Heart right ventricle (tissue), 16 donors: ENCODE measurements at regions not wholly inside any gene's neighbourhood (a gene's known extent, or its start where the extent isn't known, plus 50 kb on each side); places are given as distances from the start of the nearest gene placed in this dataset.

Source experiments
- ATAC-seq, 8 donors: fragments of 200-7000 bp; cut with Tn5 transposase; one replicate each; pipeline ENCODE4 v1.9.1; 2020; ENCODE audit warnings: mild to moderate bottlenecking in 8 of 8, moderate library complexity in 8 of 8, moderate number of reproducible peaks in 1 of 8
- DNase-seq, 2 donors: peaks; one replicate each; pipeline ENCODE4 v3.0.0-alpha.2; 2020
- H3K27ac ChIP-seq, 10 donors: fragments of 200-600 bp; sonication (generic) in 2 of 10; one replicate each; pipeline versions ENCODE4 v1.5.0 to v1.8.0; 2020 to 2022; ENCODE audit warnings: mild to moderate bottlenecking in 3 of 10
- H3K27me3 ChIP-seq, 7 donors: fragments of 200-600 bp; one replicate each; pipeline ENCODE4 v1.8.0; 2021 to 2022; ENCODE audit warnings: mild to moderate bottlenecking in 2 of 7
- H3K36me3 ChIP-seq, 9 donors: fragments of 200-600 bp; sonication (generic) in 1 of 9; one replicate each; pipeline versions ENCODE4 v1.5.0 to v1.8.0; 2020 to 2022; ENCODE audit warnings: mild to moderate bottlenecking in 2 of 9
- H3K4me1 ChIP-seq, 9 donors: fragments of 200-600 bp; sonication (generic) in 1 of 9; one replicate each; pipeline versions ENCODE4 v1.5.0 to v1.8.0; 2020 to 2022; ENCODE audit warnings: mild to moderate bottlenecking in 4 of 9
- H3K4me3 ChIP-seq, 10 donors: fragments of 200-600 bp; sonication (generic) in 2 of 10; one replicate each; pipeline versions ENCODE4 v1.5.0 to v1.8.0; 2020 to 2022; ENCODE audit warnings: mild to moderate bottlenecking in 7 of 10, moderate library complexity in 2 of 10
- H3K9me3 ChIP-seq, 11 donors: fragments of 200-600 bp in 10 of 11; sonication (generic) in 2 of 11; one replicate each; pipeline versions ENCODE4 v1.5.0 to v1.8.0; 2013 to 2022; ENCODE audit warnings: mild to moderate bottlenecking in 2 of 11, control low read depth in 1 of 11, moderate library complexity in 1 of 11
- WGBS, 2 donors: extraction: QIAGEN DNeasy Blood & Tissue Kit; methylation state at CpG; one replicate each; pipeline ENCODE4 v1.1.7; 2013; ENCODE audit warnings: inconsistent platforms in 1 of 2; 5-methylcytosine and 5-hydroxymethylcytosine counted together
- intact Hi-C, 10 donors: fragments of 100-400 bp; cut with DNase I; formaldehyde crosslinking; loops; one replicate each; pipeline versions ENCODE4 v1.11.1 to v1.14.2; 2022
- TF ChIP-seq, protein P1 (sequence below), 9 donors: fragments of 200-600 bp; sonication (generic) in 2 of 9; IDR thresholded peaks; one replicate each; pipeline versions ENCODE4 v1.5.0 to v1.8.0; 2021 to 2022; ENCODE audit warnings: antibody characterized with exemption in 9 of 9, mild to moderate bottlenecking in 5 of 9, moderate library complexity in 1 of 9
- donor health status: Arrhythmogenic right ventricular cardiomyopathy.
- donor health status: ischemic (EF 13 %, LVEDD 7.1; RV severe dilation, severe dysfunction).
- donor health status: healthy with polysubstance abuse.
- donor health status: DM: no; HTN: yes; CAD: no.
- donor health status: DM: no; HTN: no; CAD: no.
- donor health status: ischemic (EF 25% LVEDD 6.9; RV normal size, moderate dysfunction).
- donor health status: ischemic (EF 25% LVEDD 5.7; RV mildly dilated, moderate dysfunction).
- donor health status: healthy.
- donor health status: DM: yes; HTN: yes; CAD: no.
- donor health status: Ischemic cardiomyopathy.
- donor health status: ischemic (EF 35%, LVEDD 5.7; RV mildly dilated, moderate dysfunction).
- donor health status: nonischemic (EF 11% LVEDD 7.7; RV severe dilation, severe dysfunction).
- donor health status: DM: yes; HTN: yes; CAD: no.
- donor health status: PGD.
- donor health status: ischemic (EF 29% LVEDD 5.4; RV normal size, mild dysfunction).
- donor health status: nonischemic (EF 23%, LVEDD 6.1; RV moderate dilation, normal function).

DNA sequence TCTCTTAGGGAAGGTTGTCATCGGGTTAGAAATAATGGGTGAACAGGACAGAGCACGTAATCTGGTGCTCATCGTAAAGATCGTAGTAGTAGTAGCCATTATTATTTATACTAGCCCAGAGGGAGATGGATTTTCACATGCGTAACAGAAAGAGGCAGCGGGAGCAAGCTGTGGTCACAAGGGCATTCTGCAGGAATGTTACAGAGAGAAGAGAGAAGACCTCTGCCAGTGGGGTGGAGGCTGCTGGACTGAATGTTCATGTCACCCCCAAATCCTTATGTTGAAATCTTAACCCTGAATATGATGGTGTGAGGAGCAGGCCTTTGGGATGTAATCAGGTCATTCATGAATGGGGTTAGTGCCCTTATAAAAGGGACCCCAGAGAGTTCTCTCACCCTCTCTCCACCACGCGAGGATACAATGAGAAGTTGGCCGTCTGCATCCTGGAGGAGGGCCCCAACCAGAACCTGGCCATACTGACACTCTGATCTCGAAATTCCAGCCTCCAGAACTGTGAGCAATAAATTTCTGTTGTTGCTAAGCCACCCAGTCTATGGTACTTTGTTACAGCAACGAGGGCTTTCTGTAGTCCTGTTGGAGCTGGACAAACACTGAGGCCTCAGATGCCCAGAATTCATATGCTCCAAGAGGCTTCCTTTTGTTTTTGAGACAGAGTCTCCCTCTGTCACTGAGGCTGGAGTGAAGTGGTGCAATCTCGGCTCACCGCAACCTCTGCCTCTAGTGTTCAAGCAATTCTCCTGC, 131.2 kb upstream of the MED13L start:
- DNase-seq (no peak), ATAC-seq (no peak)
- intact Hi-C loops = loop anchor here in 1 of 10 donors (5.0 kb wide), 1 partner anchor 86 kb away; no protein-coding TSS in a partner anchor
- Histone ChIP-seq H3K9me3 (no peaks in the 10 kb centered on the region), H3K4me3 (no peak overlapping the region), H3K4me1 (peaks cover 0 to 39% (median 10%) of the 10 kb centered on the region in 9 donors), H3K27me3 (no peaks in the 10 kb centered on the region), H3K36me3 (no peaks in the 10 kb centered on the region), H3K27ac (no peak overlapping the region)
- TF ChIP-seq, protein P1, sequence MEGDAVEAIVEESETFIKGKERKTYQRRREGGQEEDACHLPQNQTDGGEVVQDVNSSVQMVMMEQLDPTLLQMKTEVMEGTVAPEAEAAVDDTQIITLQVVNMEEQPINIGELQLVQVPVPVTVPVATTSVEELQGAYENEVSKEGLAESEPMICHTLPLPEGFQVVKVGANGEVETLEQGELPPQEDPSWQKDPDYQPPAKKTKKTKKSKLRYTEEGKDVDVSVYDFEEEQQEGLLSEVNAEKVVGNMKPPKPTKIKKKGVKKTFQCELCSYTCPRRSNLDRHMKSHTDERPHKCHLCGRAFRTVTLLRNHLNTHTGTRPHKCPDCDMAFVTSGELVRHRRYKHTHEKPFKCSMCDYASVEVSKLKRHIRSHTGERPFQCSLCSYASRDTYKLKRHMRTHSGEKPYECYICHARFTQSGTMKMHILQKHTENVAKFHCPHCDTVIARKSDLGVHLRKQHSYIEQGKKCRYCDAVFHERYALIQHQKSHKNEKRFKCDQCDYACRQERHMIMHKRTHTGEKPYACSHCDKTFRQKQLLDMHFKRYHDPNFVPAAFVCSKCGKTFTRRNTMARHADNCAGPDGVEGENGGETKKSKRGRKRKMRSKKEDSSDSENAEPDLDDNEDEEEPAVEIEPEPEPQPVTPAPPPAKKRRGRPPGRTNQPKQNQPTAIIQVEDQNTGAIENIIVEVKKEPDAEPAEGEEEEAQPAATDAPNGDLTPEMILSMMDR (IDR thresholded peaks at IDR 0.05) = no peak
- WGBS, 2 donors = 94 to 97% methylated on average over 13 of the region's 13 CpGs

DNA sequence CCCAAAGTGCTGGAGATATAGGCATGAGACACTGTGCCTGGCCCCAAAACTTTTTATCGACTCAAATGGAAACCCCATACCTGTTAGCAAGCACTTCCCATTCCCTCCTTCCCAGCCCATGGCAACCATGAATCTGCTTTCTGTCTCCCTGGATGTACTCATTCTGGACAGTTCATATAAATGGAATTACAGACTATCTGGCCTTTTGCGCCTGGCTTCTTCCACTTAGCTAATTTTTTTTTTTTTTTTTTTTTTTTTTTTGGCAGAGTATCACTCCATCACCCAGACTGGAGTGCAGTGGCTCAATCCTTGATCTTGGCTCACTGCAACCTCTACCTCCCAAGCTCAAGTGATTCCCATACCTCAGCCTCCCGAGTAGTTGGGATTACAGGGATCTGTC, 134.5 kb upstream of the MED13L start:
- no peaks in the 10 kb centered on the region for H3K36me3 ChIP-seq
- H3K27ac ChIP-seq = peak overlapping the region in 1 of 10 donors; percentile 55
- intact Hi-C loops = no loop called here
- H3K9me3 ChIP-seq = no peaks in the 10 kb centered on the region
- DNase-seq (no peak), ATAC-seq (no peak)
- no peaks in the 10 kb centered on the region for H3K27me3 ChIP-seq
- TF ChIP-seq, protein P1 (IDR thresholded peaks at IDR 0.05) = no peak
- 94% methylated on average over 3 of the region's 3 CpGs for WGBS, 2 donors
- no peak overlapping the region for H3K4me3 ChIP-seq
- peaks cover 0 to 23% (median 6%) of the 10 kb centered on the region in 9 donors for H3K4me1 ChIP-seq

DNA sequence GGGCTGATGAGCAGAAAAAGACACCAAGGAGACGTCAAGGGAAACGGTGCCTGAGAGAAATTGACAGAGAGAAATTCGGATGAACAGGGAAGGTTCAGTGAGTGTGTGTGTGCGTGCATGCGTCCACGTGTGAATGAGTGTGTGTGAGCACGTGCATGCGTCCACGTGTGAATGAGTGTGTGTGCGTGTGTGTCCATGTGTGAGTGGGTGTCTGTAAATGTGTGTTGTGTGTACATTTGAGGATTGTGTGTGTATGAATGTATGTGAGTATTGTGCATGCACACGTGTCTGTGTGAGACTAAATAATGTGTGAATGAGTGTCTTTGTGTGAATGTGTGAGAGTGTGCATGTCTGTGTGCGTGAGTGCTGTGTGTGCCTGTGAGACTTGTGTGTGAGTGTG, 137.4 kb upstream of the MED13L start:
- Histone ChIP-seq H3K9me3 (no peaks in the 10 kb centered on the region), H3K36me3 (no peaks in the 10 kb centered on the region), H3K4me3 (no peak overlapping the region), H3K27ac (no peak overlapping the region), H3K27me3 (no peaks in the 10 kb centered on the region), H3K4me1 (peaks cover 0 to 18% (median 5%) of the 10 kb centered on the region in 9 donors)
- WGBS, 2 donors = 85 to 88% methylated on average over 12 of the region's 12 CpGs
- DNase-seq = no peak
- intact Hi-C loops = no loop called here
- no peak for ATAC-seq
- TF ChIP-seq, protein P1 (IDR thresholded peaks at IDR 0.05) = no peak

DNA sequence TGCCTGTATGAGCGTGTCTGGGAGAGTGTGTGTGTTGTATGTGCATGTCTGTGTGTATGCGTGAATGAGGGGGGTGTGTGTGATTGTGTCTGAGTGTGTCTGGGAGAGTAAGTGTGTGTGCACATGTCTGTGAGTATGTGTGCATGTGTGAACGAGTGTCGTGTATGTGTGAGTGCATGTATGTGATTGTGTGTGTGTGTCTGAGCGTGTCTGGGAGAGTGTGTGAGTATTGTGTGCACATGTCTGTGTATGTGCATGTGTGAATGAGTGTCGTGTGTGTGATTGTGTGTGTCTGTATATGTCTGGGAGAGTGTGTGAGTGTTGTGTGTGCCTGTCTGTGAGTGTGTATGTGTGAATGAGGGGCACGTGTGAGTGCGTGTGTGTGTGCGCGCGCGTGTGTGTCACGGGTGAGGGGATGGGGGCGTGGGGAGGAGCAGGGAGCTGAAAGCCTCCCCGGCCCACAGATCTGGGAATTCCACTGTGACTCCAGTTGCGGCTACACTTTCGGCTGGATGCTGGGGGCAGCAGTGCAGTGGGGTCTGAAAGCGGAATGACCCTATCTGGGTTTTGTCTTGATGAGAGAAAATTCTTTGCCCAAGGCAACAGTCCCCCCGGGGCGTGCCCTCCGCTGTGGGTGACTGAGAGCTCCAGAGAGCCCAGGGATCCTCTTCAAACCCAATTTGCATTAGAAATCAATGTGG, 138.1 kb upstream of the MED13L start:
- Histone ChIP-seq H3K27me3 (peaks cover 0 to 4% (median 0%) of the 10 kb centered on the region in 7 donors), H3K36me3 (no peaks in the 10 kb centered on the region), H3K9me3 (no peaks in the 10 kb centered on the region), H3K27ac (no peak overlapping the region), H3K4me3 (no peak overlapping the region), H3K4me1 (peaks cover 0 to 11% (median 0%) of the 10 kb centered on the region in 9 donors)
- no peak for DNase-seq
- ATAC-seq = no peak
- TF ChIP-seq, protein P1 (IDR thresholded peaks at IDR 0.05) = no peak
- 92% methylated on average over 21 of the region's 21 CpGs for WGBS, 2 donors
- intact Hi-C loops = no loop called here
